H7 (cell line): ENCODE measurements at regions not wholly inside any gene's neighbourhood (a gene's known extent, or its start where the extent isn't known, plus 50 kb on each side); places are given as distances from the start of the nearest gene placed in this dataset.

ENCODE experiments used
- DNase-seq: peaks from one replicate; pipeline ENCODE4 v3.0.0; 2012
- H3K27me3 ChIP-seq: 2 replicates; pipeline ENCODE4 v1.6.0; 2011; ENCODE audit warnings: mild to moderate bottlenecking, low read length; ENCODE audit not compliant: control insufficient read depth, insufficient read depth
- H3K36me3 ChIP-seq: replicated peaks from 2 replicates; pipeline ENCODE4 v1.5.1; 2011; ENCODE audit warnings: low read length; ENCODE audit not compliant: control insufficient read depth, insufficient read depth
- H3K4me3 ChIP-seq: 2 replicates; pipeline ENCODE4 v1.5.1; 2011; ENCODE audit warnings: low read depth, mild to moderate bottlenecking, control low read depth, low read length, moderate library complexity; ENCODE audit not compliant: insufficient read depth

DNA sequence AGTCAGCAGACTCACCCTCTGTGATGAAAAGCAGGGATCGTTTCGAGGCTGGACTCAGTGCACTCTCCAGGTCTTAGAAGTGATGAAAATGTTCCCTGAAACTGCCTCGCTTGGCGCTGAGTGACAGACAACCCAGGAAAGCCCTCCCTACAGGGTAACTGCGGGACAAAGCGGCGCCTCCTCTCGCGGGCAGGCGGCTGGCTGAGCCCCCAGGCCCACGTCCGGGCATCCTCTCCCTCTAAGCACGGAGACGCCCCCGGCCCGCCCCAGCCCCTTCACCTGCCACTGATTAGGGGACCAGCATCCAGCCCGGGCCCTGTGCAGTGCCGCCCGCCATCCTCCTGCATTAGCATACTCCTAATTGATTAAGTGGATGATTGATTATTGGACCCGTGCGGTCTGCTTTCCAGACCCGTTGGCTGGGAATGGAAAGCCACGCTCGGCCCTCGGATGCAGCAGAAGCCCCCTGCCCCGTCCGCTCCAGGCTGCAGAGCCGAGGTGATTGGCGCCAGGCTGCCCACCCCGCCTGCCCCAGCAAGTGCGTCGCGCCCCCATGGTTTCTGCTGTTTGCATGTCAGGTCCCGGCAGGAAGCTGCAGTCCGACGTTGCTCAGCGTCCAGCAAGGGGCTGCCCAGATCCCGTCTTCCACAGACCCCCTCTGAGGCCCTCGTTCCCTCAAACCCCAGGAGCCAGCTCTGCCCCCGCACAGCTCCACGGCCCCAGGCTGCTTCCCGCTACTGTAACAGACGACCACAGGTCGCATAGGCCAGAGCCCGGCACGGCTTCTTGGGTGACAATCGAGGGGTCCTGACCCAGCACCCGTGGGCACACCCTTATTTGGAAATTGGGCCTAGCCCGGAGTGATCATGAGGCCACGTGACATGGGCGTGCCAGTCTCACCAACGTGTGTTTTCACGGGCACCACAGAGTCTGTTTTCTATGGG lies 131.6 kb downstream of the DLL1 start:
- Histone ChIP-seq H3K27me3 (no peaks in the 10 kb centered on the region), H3K36me3 (no peaks in the 10 kb centered on the region), H3K4me3 (no peak overlapping the region)
- no peak for DNase-seq

DNA sequence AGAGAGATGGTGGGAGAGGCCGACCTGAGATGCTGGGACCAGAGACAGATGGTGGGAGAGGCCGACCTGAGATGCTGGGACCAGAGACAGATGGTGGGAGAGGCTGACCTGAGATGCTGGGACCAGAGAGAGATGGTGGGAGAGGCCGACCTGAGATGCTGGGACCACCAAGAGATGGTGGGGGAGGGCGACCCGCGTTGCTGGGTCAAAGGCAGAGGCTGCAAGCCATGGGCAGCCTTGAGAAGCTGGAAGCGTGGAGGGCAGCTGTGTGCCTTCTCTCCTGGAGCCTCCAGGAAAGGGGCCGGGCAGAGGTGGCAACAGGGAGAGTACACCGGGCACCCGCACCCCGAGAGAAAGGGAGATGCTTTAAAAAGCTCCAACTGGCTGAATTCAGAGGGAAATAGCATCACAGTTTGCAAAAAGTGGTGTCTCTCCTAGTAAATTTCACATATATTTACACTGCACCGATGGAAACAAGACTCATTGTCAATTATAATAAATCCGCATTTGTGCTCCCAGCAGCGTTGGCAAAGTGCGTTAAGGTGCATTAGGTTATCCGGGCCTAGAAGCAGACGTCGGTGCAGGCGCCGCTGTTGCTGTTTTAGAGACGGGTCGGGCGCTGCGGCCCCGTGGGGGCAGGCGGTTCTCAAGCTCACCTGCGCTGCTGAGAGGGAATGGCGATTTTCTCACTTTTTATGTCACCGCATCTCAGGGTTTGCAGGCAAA lies 132.4 kb downstream of the DLL1 start:
- no peaks in the 10 kb centered on the region for H3K36me3 ChIP-seq
- no peak for DNase-seq
- no peaks in the 10 kb centered on the region for H3K27me3 ChIP-seq
- H3K4me3 ChIP-seq = no peak overlapping the region

DNA sequence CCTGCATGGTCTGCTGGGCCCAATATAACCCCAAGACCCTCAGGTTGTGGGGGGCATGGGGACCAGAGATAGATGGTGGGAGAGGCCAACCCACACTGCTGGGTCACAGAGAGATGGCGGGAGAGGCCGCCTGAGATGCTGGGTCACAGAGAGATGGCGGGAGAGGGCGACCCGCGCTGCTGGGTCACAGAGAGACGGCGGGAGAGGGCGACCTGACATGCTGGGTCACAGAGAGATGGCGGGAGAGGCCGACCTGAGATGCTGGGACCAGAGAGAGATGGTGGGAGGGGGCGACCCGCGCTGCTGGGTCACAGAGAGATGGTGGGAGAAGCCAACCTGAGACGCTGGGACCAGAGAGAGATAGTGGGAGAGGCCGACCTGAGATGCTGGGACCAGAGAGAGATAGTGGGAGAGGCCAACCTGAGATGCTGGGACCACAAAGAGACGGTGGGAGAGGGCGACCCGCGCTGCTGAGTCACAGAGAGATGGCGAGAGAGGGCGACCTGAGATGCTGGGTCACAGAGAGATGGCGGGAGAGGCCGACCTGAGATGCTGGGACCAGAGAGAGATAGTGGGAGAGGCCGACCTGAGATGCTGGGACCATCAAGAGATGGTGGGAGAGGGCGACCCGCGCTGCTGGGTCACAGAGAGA lies 133.2 kb downstream of the DLL1 start:
- H3K36me3 ChIP-seq = no peaks in the 10 kb centered on the region
- DNase-seq = no peak
- H3K4me3 ChIP-seq = no peak overlapping the region
- H3K27me3 ChIP-seq = no peaks in the 10 kb centered on the region

DNA sequence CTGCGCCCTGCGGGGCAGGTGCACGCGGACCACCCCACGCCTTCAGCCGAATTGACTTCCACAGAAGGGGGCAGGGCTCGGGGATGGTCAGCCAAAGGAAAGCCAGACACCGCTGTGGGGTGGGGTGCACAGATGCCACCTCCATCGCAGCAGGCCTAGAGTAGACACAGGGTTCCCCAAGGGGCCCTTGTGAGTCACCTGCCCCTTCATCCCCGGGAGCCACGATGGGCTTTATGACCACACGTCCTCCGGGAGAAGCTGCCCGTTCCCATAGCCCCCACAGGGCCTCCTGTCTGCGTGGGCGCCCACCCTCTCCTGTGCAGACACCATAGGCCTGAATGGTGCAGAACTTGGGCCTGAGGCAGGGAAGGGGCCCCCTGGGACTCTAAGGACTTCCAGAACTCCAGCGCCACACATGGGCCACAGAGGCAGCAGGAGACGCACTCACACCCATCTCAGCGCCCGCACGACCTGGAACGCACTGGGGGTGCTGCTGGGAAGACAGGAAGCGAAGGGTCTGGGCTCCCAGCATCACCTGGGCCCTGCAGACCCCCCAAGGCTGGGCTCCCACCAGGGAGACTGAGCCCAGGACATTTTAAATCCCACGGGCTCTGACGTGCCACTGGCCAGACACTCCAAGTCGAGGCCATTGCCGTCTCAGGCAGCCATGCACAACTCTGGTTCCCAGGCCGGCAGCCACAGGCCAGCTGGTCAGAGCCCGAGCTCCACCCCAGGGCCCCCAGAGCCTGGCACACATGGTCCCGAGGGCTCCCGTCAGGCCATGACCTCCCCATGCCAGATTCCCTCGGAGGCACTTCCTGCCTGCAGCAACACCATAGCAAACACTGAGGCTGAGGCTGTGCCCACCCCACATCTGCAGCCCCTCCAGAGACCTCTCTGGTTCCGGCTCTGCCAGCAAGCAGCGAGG lies 134.2 kb downstream of the DLL1 start:
- Histone ChIP-seq H3K27me3 (no peaks in the 10 kb centered on the region), H3K4me3 (no peak overlapping the region), H3K36me3 (no peaks in the 10 kb centered on the region)
- DNase-seq = no peak

DNA sequence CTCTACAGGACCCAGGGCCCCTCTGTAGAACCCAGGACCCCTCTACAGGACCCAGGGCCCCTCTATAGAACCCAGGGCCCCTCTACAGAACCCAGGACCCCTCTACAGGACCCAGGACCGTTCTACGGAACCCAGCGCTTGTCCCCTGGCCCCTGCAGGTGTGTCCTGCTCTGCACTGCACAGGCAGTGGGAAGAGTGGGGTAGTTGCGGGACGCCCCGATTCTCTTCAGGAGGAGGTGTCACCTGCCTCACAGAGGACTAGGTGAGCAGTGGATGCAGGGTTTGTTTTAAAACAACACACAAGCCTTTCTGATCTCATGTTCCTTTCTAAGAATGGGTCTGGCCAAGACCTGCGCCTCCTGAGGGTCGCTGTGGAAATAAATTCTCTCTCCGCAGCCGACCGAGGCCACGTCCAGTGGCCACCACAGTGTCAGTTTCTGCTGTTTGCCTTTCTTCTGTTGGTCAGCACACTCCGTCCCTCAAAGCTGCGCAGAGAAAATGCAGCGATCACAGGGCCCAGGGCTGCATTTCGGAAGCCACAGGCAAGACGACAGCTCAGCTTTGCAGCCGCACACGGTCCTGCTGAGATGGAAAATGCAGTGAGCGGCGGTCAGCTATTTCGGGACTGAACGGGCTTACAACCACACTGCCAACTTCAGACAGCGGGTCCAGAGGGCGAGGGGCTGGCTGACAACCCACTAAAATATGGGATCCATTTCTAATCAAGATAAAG lies 135.2 kb downstream of the DLL1 start:
- H3K27me3 ChIP-seq = no peaks in the 10 kb centered on the region
- H3K36me3 ChIP-seq = no peaks in the 10 kb centered on the region
- no peak for DNase-seq
- H3K4me3 ChIP-seq = no peak overlapping the region

DNA sequence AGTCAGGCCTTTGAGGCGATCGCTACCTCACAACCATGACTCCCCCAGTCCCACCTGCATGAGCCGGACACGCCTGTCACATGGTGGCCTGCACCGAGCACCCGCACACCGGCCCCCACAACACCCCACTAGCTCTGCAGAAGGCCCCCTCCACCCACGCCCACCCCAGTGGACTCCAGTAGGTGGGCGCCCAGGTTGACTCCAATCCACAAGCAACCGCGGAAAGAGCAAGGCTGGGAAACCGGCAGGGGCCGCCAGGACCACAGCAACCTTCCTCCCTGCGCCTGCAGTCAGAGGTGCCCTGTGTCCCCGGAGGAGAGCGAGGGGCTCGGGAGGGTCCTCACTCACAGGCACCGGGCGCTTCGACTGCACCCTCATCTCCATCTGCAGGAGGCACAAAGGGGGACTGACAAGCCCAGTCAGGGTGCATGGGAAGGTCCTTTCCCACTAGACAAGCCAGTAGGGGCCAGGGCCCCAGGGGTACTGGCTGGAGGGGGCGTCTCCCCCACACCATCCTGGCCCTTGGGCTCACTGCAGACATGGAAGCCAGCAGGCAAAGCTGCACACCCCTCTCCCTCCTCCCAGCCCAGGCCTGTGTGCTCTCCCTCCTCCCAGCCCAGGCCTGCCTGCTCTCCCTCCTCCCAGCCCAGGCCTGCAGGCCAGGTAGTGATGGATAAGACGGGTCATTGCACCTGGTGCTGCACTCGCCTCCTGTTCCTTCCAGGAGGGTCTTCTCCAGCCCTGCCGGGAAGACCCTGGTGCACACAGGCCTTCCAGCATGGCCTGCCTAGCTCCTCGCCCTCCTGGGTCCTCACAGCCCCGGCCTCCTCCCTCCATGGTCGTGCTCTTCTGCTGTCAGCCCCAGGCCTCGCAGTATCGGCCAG lies 137.2 kb downstream of the DLL1 start:
- no peaks in the 10 kb centered on the region for H3K27me3 ChIP-seq
- DNase-seq = no peak
- H3K4me3 ChIP-seq = no peak overlapping the region
- H3K36me3 ChIP-seq = no peaks in the 10 kb centered on the region

DNA sequence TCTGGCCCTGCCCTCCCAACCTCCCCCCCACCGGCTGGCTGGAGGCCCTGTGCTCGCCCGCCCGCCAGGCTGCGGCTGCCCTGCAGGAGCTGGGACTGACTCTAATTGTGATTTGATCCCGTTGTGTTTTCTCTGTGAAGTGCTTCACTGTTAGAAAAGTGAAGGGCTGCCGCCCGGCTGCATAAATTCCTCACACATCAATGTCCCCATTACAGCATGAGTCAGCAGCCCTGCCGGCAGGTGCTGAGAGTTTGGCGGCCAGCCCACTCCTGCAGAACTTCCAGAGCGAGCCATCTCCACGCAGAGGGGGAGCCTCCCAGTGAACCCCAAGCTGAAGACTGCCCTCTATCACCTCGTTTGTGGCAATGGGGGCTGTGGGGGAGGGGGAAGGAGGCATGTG lies 137.9 kb downstream of the DLL1 start:
- Histone ChIP-seq H3K27me3 (no peaks in the 10 kb centered on the region), H3K4me3 (no peak overlapping the region), H3K36me3 (no peaks in the 10 kb centered on the region)
- DNase-seq = peak; percentile 78

DNA sequence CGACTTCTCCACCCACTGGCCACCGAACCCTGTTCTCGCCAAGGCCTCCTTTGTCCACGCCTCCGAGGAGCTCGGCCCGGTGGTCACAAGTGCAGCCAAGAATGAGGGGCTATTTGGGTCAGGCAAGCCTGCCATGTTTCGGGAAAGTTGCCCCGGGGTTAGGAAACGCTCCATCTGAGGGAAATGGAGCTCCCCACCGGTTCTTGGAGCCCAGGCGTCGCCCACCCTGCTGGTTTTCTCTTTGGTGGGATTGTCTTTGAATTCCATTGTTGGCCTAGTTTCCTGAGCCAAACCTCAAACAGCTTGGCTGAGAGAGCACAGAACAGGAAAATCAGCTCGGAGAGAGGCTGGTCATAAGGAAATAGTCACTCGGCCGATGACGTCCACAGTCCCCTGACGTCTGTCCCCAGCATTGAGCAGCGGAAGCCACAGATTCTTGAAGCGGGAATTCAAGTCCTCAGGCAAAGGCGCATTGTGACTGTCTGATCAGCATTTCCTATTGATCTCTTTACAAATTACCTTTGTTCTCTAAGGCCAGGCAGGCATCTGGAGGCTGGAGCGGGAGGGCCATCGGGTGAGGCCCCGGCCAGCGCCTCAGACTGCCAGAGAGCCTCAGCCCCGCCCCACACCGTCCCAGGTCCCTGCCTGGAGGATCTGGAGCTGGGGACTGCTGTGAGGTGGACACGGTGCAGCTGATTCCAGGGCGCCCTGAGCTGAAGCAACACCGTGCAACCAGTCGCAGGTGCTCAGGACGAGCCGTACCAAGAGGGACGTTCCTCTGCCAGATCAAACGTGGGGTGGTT lies 138.6 kb downstream of the DLL1 start:
- no peaks in the 10 kb centered on the region for H3K27me3 ChIP-seq
- H3K36me3 ChIP-seq = no peaks in the 10 kb centered on the region
- no peak for DNase-seq
- H3K4me3 ChIP-seq = no peak overlapping the region

DNA sequence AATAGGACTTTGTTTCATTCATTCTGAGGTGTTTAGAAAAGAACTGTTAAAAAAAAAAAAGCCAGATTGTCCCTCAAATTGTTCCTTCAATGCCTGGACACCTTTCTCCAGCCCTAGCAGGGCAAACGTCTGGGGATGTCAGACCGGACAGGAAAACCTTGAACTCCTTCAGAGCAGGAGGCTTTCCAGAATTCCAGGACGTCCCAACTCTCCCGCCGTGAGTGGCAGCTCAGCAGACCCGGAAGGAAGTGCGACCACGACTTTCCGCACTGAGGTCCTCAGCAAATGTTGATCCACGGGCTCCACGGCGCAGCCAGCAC lies 139.1 kb downstream of the DLL1 start:
- Histone ChIP-seq H3K27me3 (no peaks in the 10 kb centered on the region), H3K4me3 (no peak overlapping the region), H3K36me3 (no peaks in the 10 kb centered on the region)
- no peak for DNase-seq

DNA sequence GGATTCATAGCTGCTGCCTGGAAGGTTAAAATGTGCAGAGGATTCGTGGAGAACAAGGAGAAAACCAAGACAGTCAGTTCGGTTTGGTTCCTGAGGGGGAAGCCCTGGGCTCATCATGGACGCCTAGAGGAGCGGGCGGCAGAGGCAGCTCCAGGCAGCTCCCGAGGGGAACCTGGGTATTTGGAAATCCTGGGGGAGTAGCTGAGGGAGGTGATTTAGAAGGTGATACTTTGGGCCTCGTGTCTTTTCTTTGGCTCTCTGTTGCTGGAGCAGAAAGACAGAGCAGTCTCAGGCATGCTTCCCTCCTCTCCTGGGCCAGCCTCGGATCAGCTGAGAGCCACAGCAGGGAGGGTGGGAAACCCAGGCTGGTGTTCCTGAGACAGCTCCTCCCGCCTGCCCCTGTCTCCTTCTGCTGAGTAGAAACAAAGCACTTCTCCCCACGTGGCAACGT lies 139.5 kb downstream of the DLL1 start:
- DNase-seq = no peak
- H3K4me3 ChIP-seq = no peak overlapping the region
- H3K27me3 ChIP-seq = no peaks in the 10 kb centered on the region
- no peaks in the 10 kb centered on the region for H3K36me3 ChIP-seq

DNA sequence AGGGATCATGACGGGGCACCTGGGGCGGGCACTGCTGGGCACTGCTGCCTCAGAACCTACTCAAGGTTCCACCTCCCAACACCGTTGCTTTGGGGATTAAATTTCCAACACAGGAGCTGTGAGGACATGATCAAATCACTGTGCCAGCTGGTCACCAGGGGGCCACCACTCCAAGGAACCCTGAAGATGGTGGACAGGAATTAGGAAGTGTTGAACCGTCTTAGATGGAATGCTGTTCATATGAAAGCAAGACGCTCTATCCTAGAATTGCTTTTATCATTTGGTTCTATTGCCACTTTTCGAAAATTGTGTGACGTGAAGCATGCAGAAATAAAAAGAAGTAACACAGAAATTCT lies 140.3 kb downstream of the DLL1 start:
- H3K27me3 ChIP-seq = no peaks in the 10 kb centered on the region
- no peak for DNase-seq

More for the DNA sequence above, 140.3 kb downstream of the DLL1 start:
- H3K36me3 ChIP-seq = no peaks in the 10 kb centered on the region
- no peak overlapping the region for H3K4me3 ChIP-seq
